Progenitor cell of endocrine pancreas (in vitro differentiated cells): ENCODE measurements at regions not wholly inside any gene's neighbourhood (a gene's known extent, or its start where the extent isn't known, plus 50 kb on each side); places are given as distances from the start of the nearest gene placed in this dataset.

ENCODE experiments used
- DNase-seq: peaks from one replicate; pipeline ENCODE4 v3.0.0; 2021; ENCODE audit warnings: low spot score; ENCODE audit not compliant: unreplicated experiment
- H3K27ac Mint-ChIP-seq: 2 replicates; pipeline ENCODE4 v1.8.0; 2021; ENCODE audit warnings: mild to moderate bottlenecking, moderate library complexity, mixed read lengths
- H3K27me3 Mint-ChIP-seq: 2 replicates; pipeline ENCODE4 v1.8.0; 2021; ENCODE audit warnings: mixed read lengths
- H3K36me3 Mint-ChIP-seq: 2 replicates; pipeline ENCODE4 v1.8.0; 2022; ENCODE audit warnings: mixed read lengths; ENCODE audit not compliant: insufficient read depth
- H3K4me1 Mint-ChIP-seq: 2 replicates; pipeline ENCODE4 v1.8.0; 2021; ENCODE audit warnings: low read depth, mixed read lengths
- H3K4me3 Mint-ChIP-seq: 2 replicates; pipeline ENCODE4 v1.8.0; 2021; ENCODE audit warnings: low read depth, mild to moderate bottlenecking, moderate library complexity, mixed read lengths
- H3K9me3 Mint-ChIP-seq: 2 replicates; pipeline ENCODE4 v1.8.0; 2021; ENCODE audit warnings: low read depth, mixed read lengths
- TF ChIP-seq, protein P1 (sequence below): fragments of 200-600 bp; sonication (generic); IDR thresholded peaks from one replicate; pipeline ENCODE4 v1.5.0; 2021; ENCODE audit warnings: antibody characterized with exemption, mild to moderate bottlenecking; ENCODE audit not compliant: unreplicated experiment

DNA sequence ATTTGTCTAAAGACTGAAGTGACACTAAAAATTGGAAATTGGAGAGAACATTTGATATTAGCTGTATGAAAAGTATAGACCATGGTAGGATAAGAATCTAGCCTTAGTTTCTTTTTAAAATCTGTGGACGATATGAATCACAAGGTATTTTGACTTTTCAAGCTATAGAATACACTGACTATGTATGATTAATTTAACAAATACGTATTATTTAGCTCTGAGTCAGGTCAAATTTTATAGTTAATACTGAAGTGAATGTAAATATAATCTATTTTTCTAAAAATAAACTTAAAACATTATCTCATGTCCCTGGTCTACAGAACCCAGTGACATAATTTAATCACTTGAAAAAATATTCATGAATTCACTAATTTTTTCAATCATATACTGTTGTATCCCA is 795.6 kb upstream of the SLITRK1 start:
- DNase-seq = no peak
- TF ChIP-seq, protein P1, sequence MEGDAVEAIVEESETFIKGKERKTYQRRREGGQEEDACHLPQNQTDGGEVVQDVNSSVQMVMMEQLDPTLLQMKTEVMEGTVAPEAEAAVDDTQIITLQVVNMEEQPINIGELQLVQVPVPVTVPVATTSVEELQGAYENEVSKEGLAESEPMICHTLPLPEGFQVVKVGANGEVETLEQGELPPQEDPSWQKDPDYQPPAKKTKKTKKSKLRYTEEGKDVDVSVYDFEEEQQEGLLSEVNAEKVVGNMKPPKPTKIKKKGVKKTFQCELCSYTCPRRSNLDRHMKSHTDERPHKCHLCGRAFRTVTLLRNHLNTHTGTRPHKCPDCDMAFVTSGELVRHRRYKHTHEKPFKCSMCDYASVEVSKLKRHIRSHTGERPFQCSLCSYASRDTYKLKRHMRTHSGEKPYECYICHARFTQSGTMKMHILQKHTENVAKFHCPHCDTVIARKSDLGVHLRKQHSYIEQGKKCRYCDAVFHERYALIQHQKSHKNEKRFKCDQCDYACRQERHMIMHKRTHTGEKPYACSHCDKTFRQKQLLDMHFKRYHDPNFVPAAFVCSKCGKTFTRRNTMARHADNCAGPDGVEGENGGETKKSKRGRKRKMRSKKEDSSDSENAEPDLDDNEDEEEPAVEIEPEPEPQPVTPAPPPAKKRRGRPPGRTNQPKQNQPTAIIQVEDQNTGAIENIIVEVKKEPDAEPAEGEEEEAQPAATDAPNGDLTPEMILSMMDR = no peak
- Mint-ChIP-seq H3K4me3 (no peak overlapping the region), H3K4me1 (no peaks in the 10 kb centered on the region), H3K27me3 (no peaks in the 10 kb centered on the region), H3K9me3 (peaks cover 3% of the 10 kb centered on the region), H3K27ac (no peak overlapping the region), H3K36me3 (no peaks in the 10 kb centered on the region)

DNA sequence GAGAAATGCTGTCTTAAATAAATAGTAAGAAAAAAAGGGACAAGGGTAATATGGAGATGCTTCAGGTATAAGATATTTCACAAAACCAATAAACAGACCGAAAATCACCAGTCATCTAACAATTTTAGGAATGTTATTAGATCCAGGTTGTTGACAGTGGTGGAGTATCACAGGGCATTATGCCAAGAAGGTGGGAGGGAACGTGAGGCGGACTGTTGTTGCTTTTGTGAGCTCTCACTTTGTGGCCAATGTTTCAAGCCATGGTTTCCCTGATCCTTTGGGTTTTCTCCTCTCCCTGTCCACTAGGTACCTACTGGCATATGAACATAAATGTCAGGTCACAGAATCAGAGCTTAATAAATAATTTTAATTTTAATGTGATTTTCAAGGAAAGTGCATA is 790.3 kb upstream of the SLITRK1 start:
- H3K4me1 Mint-ChIP-seq = peaks cover 7% of the 10 kb centered on the region
- no peak for DNase-seq
- no peak overlapping the region for H3K4me3 Mint-ChIP-seq
- TF ChIP-seq, protein P1 = no peak
- no peaks in the 10 kb centered on the region for H3K36me3 Mint-ChIP-seq
- H3K27me3 Mint-ChIP-seq = no peaks in the 10 kb centered on the region
- H3K27ac Mint-ChIP-seq = no peak overlapping the region
- H3K9me3 Mint-ChIP-seq = no peaks in the 10 kb centered on the region

DNA sequence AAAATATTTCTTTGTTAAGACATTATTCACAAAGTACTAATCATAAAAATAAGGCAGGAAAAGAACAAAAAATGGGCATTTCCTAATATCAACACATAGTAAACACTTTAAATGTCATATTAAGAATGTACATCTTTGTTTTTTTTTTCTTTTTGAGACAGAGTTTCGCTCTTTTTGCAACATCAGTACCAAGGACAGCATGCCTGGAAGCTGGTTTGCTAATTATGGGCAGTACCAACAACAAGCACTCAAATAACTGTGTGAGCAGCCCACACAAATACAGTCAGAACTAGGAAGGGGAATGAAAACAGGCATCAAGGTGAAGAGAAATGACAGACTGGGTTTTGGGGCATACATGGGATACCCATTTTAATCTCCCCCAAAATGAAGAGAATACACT is 788.0 kb upstream of the SLITRK1 start:
- TF ChIP-seq, protein P1 = no peak
- Mint-ChIP-seq H3K9me3 (no peaks in the 10 kb centered on the region), H3K27ac (no peak overlapping the region), H3K27me3 (no peaks in the 10 kb centered on the region), H3K4me1 (peaks cover 7% of the 10 kb centered on the region), H3K36me3 (no peaks in the 10 kb centered on the region), H3K4me3 (no peak overlapping the region)
- DNase-seq = no peak

DNA sequence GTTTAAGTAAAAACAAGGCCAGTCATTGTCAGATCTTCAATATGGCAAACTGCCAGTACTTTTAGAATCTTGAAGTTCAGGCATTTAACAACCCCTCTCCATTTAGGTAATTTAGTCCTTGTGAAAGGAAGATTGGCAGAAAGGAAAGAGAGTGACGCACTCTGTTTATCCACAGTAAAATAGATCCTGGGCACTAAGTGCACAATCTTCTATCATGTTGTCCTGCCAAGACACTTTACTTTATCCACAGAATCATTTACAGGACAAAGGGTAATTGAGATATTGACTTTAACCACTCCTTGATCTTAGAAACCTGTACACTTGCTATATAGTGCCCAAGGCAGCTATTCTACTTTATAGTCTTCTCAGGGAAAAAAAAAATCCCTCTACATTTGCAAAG is 786.4 kb upstream of the SLITRK1 start:
- Mint-ChIP-seq H3K9me3 (no peaks in the 10 kb centered on the region), H3K27ac (no peak overlapping the region), H3K27me3 (no peaks in the 10 kb centered on the region), H3K4me1 (peaks cover 7% of the 10 kb centered on the region), H3K4me3 (no peak overlapping the region), H3K36me3 (no peaks in the 10 kb centered on the region)
- no peak for DNase-seq
- TF ChIP-seq, protein P1 = no peak

DNA sequence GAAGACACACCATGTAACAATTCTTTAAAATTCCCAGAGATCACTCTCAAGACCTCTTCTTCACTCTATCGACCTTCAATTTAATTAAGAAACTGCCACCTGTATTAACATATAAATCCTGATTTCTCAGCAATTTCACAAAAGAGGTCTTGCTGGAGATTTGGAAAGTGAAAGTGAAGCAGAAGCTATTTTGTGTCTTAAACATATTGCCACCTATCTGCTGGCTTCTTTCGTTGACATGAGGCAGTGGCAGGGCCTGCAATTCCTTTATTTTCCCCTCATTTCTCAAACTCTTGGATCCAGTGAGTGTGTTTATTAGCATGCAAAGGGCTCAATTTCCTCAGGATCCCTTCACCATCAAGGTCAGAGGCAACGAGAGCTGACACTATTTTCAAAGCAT is 780.2 kb upstream of the SLITRK1 start:
- no peak overlapping the region for H3K4me3 Mint-ChIP-seq
- no peaks in the 10 kb centered on the region for H3K9me3 Mint-ChIP-seq
- DNase-seq = no peak
- no peaks in the 10 kb centered on the region for H3K36me3 Mint-ChIP-seq
- H3K27me3 Mint-ChIP-seq = no peaks in the 10 kb centered on the region
- TF ChIP-seq, protein P1 = no peak
- no peak overlapping the region for H3K27ac Mint-ChIP-seq
- H3K4me1 Mint-ChIP-seq = peaks cover 4% of the 10 kb centered on the region

DNA sequence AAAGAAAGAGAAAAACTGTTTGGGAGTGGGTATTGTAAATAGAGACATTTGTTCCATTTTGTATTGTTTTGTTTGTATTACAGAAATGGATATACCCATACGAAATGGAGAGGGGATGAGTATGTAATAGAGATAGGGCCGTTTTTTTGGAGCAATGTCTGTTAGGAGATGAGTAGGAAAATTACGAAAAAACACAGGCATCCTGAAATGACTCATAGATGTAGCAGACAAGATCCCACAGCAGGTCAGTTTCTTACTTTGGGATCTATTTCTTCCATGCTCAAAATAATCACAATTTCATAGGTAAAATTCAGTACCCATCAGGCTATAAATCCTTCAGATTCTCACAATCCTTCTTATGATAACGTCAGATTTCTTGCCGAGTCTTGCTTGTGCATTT is 779.4 kb upstream of the SLITRK1 start:
- H3K27me3 Mint-ChIP-seq = no peaks in the 10 kb centered on the region
- H3K27ac Mint-ChIP-seq = no peak overlapping the region
- H3K4me1 Mint-ChIP-seq = peaks cover 4% of the 10 kb centered on the region
- TF ChIP-seq, protein P1 = no peak
- no peaks in the 10 kb centered on the region for H3K9me3 Mint-ChIP-seq
- no peak overlapping the region for H3K4me3 Mint-ChIP-seq
- no peak for DNase-seq
- H3K36me3 Mint-ChIP-seq = no peaks in the 10 kb centered on the region
